ENCODE measurements at regions not wholly inside any gene's neighbourhood (a gene's known extent, or its start where the extent isn't known, plus 50 kb on each side); places are given as distances from the start of the nearest gene placed in this dataset.
"Not testable (repeated sequence)": the region's sequence is repeated elsewhere in the genome, so short reads cannot be mapped to it uniquely, and the experiment has no call there.

- no peak for TF ChIP-seq JUND (IDR thresholded peaks at IDR 0.05; ENCODE audit: low read depth)
- DNase-seq (ENCODE audit: low read depth in 1 of 2, low spot score in 1 of 2), result peak; percentile 70 to 88
- in situ Hi-C loops (cut with HindIII; ENCODE audit: low pct_unique_long_range_greater_than_20kb, low sequenced_read_pairs), result no loop called here
These were observed 141.9 kb upstream of the C2CD4B start for GRCh38 chr15:62306851-62307504.

- no peak for DNase-seq (ENCODE audit: low read depth in 1 of 2, low spot score in 1 of 2)
- in situ Hi-C loops (cut with HindIII; ENCODE audit: low pct_unique_long_range_greater_than_20kb, low sequenced_read_pairs), result no loop called here
- TF ChIP-seq JUND (IDR thresholded peaks at IDR 0.05; ENCODE audit: low read depth), result no peak
These were observed 142.5 kb upstream of the C2CD4B start for GRCh38 chr15:62307551-62307950.

GRCh38 chr15:62316413-62317060 is 151.5 kb upstream of the C2CD4B start:
- in situ Hi-C loops (cut with HindIII; ENCODE audit: low pct_unique_long_range_greater_than_20kb, low sequenced_read_pairs), result no loop called here
- TF ChIP-seq JUND (IDR thresholded peaks at IDR 0.05; ENCODE audit: low read depth), result no peak
- no peak for DNase-seq (ENCODE audit: low read depth in 1 of 2, low spot score in 1 of 2)

- DNase-seq (ENCODE audit: low read depth in 1 of 2, low spot score in 1 of 2), result no peak
- in situ Hi-C loops (cut with HindIII; ENCODE audit: low pct_unique_long_range_greater_than_20kb, low sequenced_read_pairs), result no loop called here
- TF ChIP-seq JUND (IDR thresholded peaks at IDR 0.05; ENCODE audit: low read depth), result no peak
These were observed 155.2 kb upstream of the C2CD4B start for GRCh38 chr15:62320259-62320658.

GRCh38 chr15:62323353-62323890 is 158.3 kb upstream of the C2CD4B start:
- in situ Hi-C loops (cut with HindIII; ENCODE audit: low pct_unique_long_range_greater_than_20kb, low sequenced_read_pairs), result no loop called here
- no peak for TF ChIP-seq JUND (IDR thresholded peaks at IDR 0.05; ENCODE audit: low read depth)

GRCh38 chr15:62324382-62324781 is 159.3 kb upstream of the C2CD4B start:
- no peak for TF ChIP-seq JUND (IDR thresholded peaks at IDR 0.05; ENCODE audit: low read depth)
- in situ Hi-C loops (cut with HindIII; ENCODE audit: low pct_unique_long_range_greater_than_20kb, low sequenced_read_pairs), result no loop called here
- DNase-seq (ENCODE audit: low read depth in 1 of 2, low spot score in 1 of 2), result no peak

More at GRCh38 chr15:62323353-62323890, 158.3 kb upstream of the C2CD4B start:
- no peak for DNase-seq (ENCODE audit: low read depth in 1 of 2, low spot score in 1 of 2)

GRCh38 chr15:62325597-62325996 is 160.5 kb upstream of the C2CD4B start:
- in situ Hi-C loops (cut with HindIII; ENCODE audit: low pct_unique_long_range_greater_than_20kb, low sequenced_read_pairs), result no loop called here
- no peak for TF ChIP-seq JUND (IDR thresholded peaks at IDR 0.05; ENCODE audit: low read depth)
- DNase-seq (ENCODE audit: low read depth in 1 of 2, low spot score in 1 of 2), result no peak

GRCh38 chr15:62326460-62327011 is 161.5 kb upstream of the C2CD4B start:
- TF ChIP-seq JUND (IDR thresholded peaks at IDR 0.05; ENCODE audit: low read depth), result no peak
- peak in 1 of 2 experiments; percentile 68 for DNase-seq (ENCODE audit: low read depth in 1 of 2, low spot score in 1 of 2)
- in situ Hi-C loops (cut with HindIII; ENCODE audit: low pct_unique_long_range_greater_than_20kb, low sequenced_read_pairs), result no loop called here

- in situ Hi-C loops (cut with HindIII; ENCODE audit: low pct_unique_long_range_greater_than_20kb, low sequenced_read_pairs), result no loop called here
- TF ChIP-seq JUND (IDR thresholded peaks at IDR 0.05; ENCODE audit: low read depth), result no peak
- DNase-seq (ENCODE audit: low read depth in 1 of 2, low spot score in 1 of 2), result no peak
These were observed 162.3 kb upstream of the C2CD4B start for GRCh38 chr15:62327406-62327805.

- in situ Hi-C loops (cut with HindIII; ENCODE audit: low pct_unique_long_range_greater_than_20kb, low sequenced_read_pairs); DNase-seq (ENCODE audit: low read depth in 1 of 2, low spot score in 1 of 2): not testable (repeated sequence)
These were observed 167.4 kb upstream of the C2CD4B start for GRCh38 chr15:62332472-62332871.

GRCh38 chr15:62334536-62334935 is 169.5 kb upstream of the C2CD4B start:
- DNase-seq (ENCODE audit: low read depth in 1 of 2, low spot score in 1 of 2), result no peak
- TF ChIP-seq JUND (IDR thresholded peaks at IDR 0.05; ENCODE audit: low read depth), result no peak
- in situ Hi-C loops (cut with HindIII; ENCODE audit: low pct_unique_long_range_greater_than_20kb, low sequenced_read_pairs), result no loop called here

GRCh38 chr15:62337934-62338333 is 172.8 kb upstream of the C2CD4B start:
- no peak for TF ChIP-seq JUND (IDR thresholded peaks at IDR 0.05; ENCODE audit: low read depth)
- in situ Hi-C loops (cut with HindIII; ENCODE audit: low pct_unique_long_range_greater_than_20kb, low sequenced_read_pairs), result no loop called here
- DNase-seq (ENCODE audit: low read depth in 1 of 2, low spot score in 1 of 2), result no peak

- DNase-seq (ENCODE audit: low read depth in 1 of 2, low spot score in 1 of 2), result no peak
- in situ Hi-C loops (cut with HindIII; ENCODE audit: low pct_unique_long_range_greater_than_20kb, low sequenced_read_pairs), result no loop called here
- TF ChIP-seq JUND (IDR thresholded peaks at IDR 0.05; ENCODE audit: low read depth), result no peak
These were observed 173.4 kb upstream of the C2CD4B start for GRCh38 chr15:62338497-62338896.
